Natural killer cell (primary cell): ENCODE measurements at regions not wholly inside any gene's neighbourhood (a gene's known extent, or its start where the extent isn't known, plus 50 kb on each side); places are given as distances from the start of the nearest gene placed in this dataset.
"Not testable (repeated sequence)": the region's sequence is repeated elsewhere in the genome, so short reads cannot be mapped to it uniquely, and the experiment has no call there.

Experiments used
- ATAC-seq, 3 donors: fragments of 150-1000 bp in 2 of 3; fragments of 200-7000 bp in 1 of 3; cut with Tn5 transposase; 1 replicate in 1 of 3; 2 replicates in 2 of 3; pipeline ENCODE4 v1.10.0; 2021; ENCODE audit warnings: mild to moderate bottlenecking in 2 of 3, moderate library complexity in 2 of 3
- DNase-seq, 2 donors: peaks; one replicate each; pipeline versions ENCODE4 v3.0.0 to v3.0.0-alpha.2; 2013 to 2021; ENCODE audit warnings: mixed read lengths in 1 of 2
- H3K27ac ChIP-seq: one replicate; pipeline ENCODE4 v1.5.1; 2013; ENCODE audit warnings: mild to moderate bottlenecking, low read length
- H3K27me3 ChIP-seq: one replicate; pipeline ENCODE4 v1.6.1; 2013; ENCODE audit warnings: low read length; ENCODE audit not compliant: control insufficient read depth, insufficient read depth
- H3K36me3 ChIP-seq: one replicate; pipeline ENCODE4 v1.6.1; 2013; ENCODE audit warnings: low read length; ENCODE audit not compliant: control insufficient read depth, insufficient read depth
- H3K4me1 ChIP-seq: one replicate; pipeline ENCODE4 v1.6.1; 2013; ENCODE audit warnings: low read length; ENCODE audit not compliant: control insufficient read depth, insufficient read depth
- H3K4me3 ChIP-seq: one replicate; pipeline ENCODE4 v1.5.1; 2013; ENCODE audit warnings: low read length
- H3K9me3 ChIP-seq: one replicate; pipeline ENCODE4 v1.6.1; 2013; ENCODE audit warnings: low read length; ENCODE audit not compliant: control insufficient read depth, insufficient read depth
- H3K27ac Mint-ChIP-seq, 2 donors: one replicate each; pipeline ENCODE4 v1.8.0; 2022; ENCODE audit warnings: mild to moderate bottlenecking in 2 of 2, mixed read lengths in 2 of 2, moderate library complexity in 1 of 2
- H3K27me3 Mint-ChIP-seq, 2 donors: one replicate each; pipeline ENCODE4 v1.8.0; 2022; ENCODE audit warnings: low read depth in 2 of 2, mixed read lengths in 2 of 2
- H3K36me3 Mint-ChIP-seq: one replicate; pipeline ENCODE4 v1.8.0; 2022; ENCODE audit warnings: mixed read lengths
- H3K4me1 Mint-ChIP-seq, 2 donors: one replicate each; pipeline ENCODE4 v1.8.0; 2022; ENCODE audit warnings: mixed read lengths in 2 of 2
- H3K4me3 Mint-ChIP-seq: one replicate; pipeline ENCODE4 v1.8.0; 2022; ENCODE audit warnings: mild to moderate bottlenecking, moderate library complexity, mixed read lengths
- H3K9me3 Mint-ChIP-seq, 2 donors: one replicate each; pipeline ENCODE4 v1.8.0; 2022; ENCODE audit warnings: mixed read lengths in 2 of 2
- CTCF ChIP-seq: fragments of 200-600 bp; IDR thresholded peaks from one replicate; pipeline ENCODE4 v1.8.0; 2022; ENCODE audit warnings: antibody characterized with exemption
- WGBS: methylation state at CpG from one replicate; pipeline ENCODE4 v1.1.7; 2013; ENCODE audit warnings: missing lambda C conversion rate; ENCODE audit not compliant: insufficient coverage; 5-methylcytosine and 5-hydroxymethylcytosine counted together
- intact Hi-C: fragments of 100-400 bp; cut with micrococcal nuclease; formaldehyde crosslinking; loops from one replicate; pipeline ENCODE4 v1.14.2; 2022

- DNase-seq (no peak), ATAC-seq (no peak)
- Histone ChIP-seq H3K27ac (no peak overlapping the region), H3K4me3 (no peak overlapping the region), H3K9me3 (no peaks in the 10 kb centered on the region), H3K36me3 (no peaks in the 10 kb centered on the region), H3K27me3 (no peaks in the 10 kb centered on the region), H3K4me1 (no peaks in the 10 kb centered on the region)
- H3K4me1 Mint-ChIP-seq, result no peaks in the 10 kb centered on the region
- H3K9me3 Mint-ChIP-seq, result peaks cover 6 to 9% of the 10 kb centered on the region in 2 donors
- no peak for TF ChIP-seq CTCF
- peaks cover 9% of the 10 kb centered on the region for H3K36me3 Mint-ChIP-seq
- H3K27ac Mint-ChIP-seq, result no peak overlapping the region
- no peaks in the 10 kb centered on the region for H3K27me3 Mint-ChIP-seq
- intact Hi-C loops, result no loop called here
- no peak overlapping the region for H3K4me3 Mint-ChIP-seq
- WGBS, result 94% methylated on average over 3 of the region's 3 CpGs
These were observed 288.2 kb downstream of the CEP170 start for GRCh38 chr1:242966892-242967291.

- intact Hi-C loops, H3K36me3 ChIP-seq, H3K4me3 ChIP-seq, DNase-seq, H3K36me3 Mint-ChIP-seq, H3K4me1 Mint-ChIP-seq, H3K9me3 Mint-ChIP-seq, H3K27ac Mint-ChIP-seq, H3K27me3 Mint-ChIP-seq, ATAC-seq, H3K27ac ChIP-seq, H3K4me1 ChIP-seq, H3K27me3 ChIP-seq, H3K9me3 ChIP-seq, H3K4me3 Mint-ChIP-seq: not testable (repeated sequence)
- WGBS, result no CpG with 5 or more reads among the region's 3 CpGs
These were observed 295.7 kb downstream of the CEP170 start for GRCh38 chr1:242959397-242959796.

- H3K4me1 Mint-ChIP-seq, H3K27me3 ChIP-seq, H3K4me3 ChIP-seq, H3K36me3 Mint-ChIP-seq, H3K9me3 Mint-ChIP-seq, H3K36me3 ChIP-seq, H3K4me1 ChIP-seq, H3K4me3 Mint-ChIP-seq, DNase-seq, H3K9me3 ChIP-seq, intact Hi-C loops, H3K27me3 Mint-ChIP-seq, ATAC-seq, H3K27ac Mint-ChIP-seq, H3K27ac ChIP-seq: not testable (repeated sequence)
- WGBS, result 90% methylated on average over 2 of the region's 3 CpGs
These were observed 300.1 kb downstream of the CEP170 start for GRCh38 chr1:242954945-242955344.

- no peak for ATAC-seq
These were observed 308.9 kb downstream of the CEP170 start for GRCh38 chr1:242946206-242946605.

GRCh38 chr1:242936725-242937124 lies 318.4 kb downstream of the CEP170 start:
- H3K4me3 Mint-ChIP-seq, H3K27ac Mint-ChIP-seq, DNase-seq, H3K36me3 ChIP-seq, H3K27me3 ChIP-seq, H3K27me3 Mint-ChIP-seq, ATAC-seq, H3K36me3 Mint-ChIP-seq, H3K9me3 ChIP-seq, H3K4me3 ChIP-seq, H3K4me1 Mint-ChIP-seq, H3K4me1 ChIP-seq, H3K9me3 Mint-ChIP-seq, H3K27ac ChIP-seq, intact Hi-C loops: not testable (repeated sequence)
- WGBS, result 25% methylated on average over 8 of the region's 11 CpGs

More at GRCh38 chr1:242946206-242946605, 308.9 kb downstream of the CEP170 start:
- Histone ChIP-seq H3K27ac (no peak overlapping the region), H3K9me3 (no peaks in the 10 kb centered on the region), H3K36me3 (no peaks in the 10 kb centered on the region), H3K27me3 (no peaks in the 10 kb centered on the region), H3K4me1 (no peaks in the 10 kb centered on the region), H3K4me3 (no peak overlapping the region)
- 86% methylated on average over 3 of the region's 3 CpGs for WGBS
- no peak for DNase-seq
- Mint-ChIP-seq H3K27me3 (no peaks in the 10 kb centered on the region), H3K27ac (no peak overlapping the region), H3K4me3 (no peak overlapping the region), H3K9me3 (peaks cover 0 to 6% of the 10 kb centered on the region in 2 donors), H3K36me3 (no peaks in the 10 kb centered on the region), H3K4me1 (no peaks in the 10 kb centered on the region)
- TF ChIP-seq CTCF, result no peak
- intact Hi-C loops, result no loop called here

- H3K36me3 Mint-ChIP-seq, intact Hi-C loops, H3K9me3 ChIP-seq, H3K4me3 ChIP-seq, H3K4me1 ChIP-seq, H3K36me3 ChIP-seq, ATAC-seq, H3K9me3 Mint-ChIP-seq, H3K27me3 Mint-ChIP-seq, H3K27ac ChIP-seq, H3K4me1 Mint-ChIP-seq, H3K4me3 Mint-ChIP-seq, H3K27ac Mint-ChIP-seq, DNase-seq, H3K27me3 ChIP-seq: not testable (repeated sequence)
- 55% methylated on average over 4 of the region's 6 CpGs for WGBS
These were observed 330.4 kb downstream of the CEP170 start for GRCh38 chr1:242924717-242925116.

GRCh38 chr1:242923603-242924002 lies 331.5 kb downstream of the CEP170 start:
- H3K9me3 Mint-ChIP-seq, H3K36me3 Mint-ChIP-seq, ATAC-seq, H3K4me1 ChIP-seq, DNase-seq, H3K27ac ChIP-seq, H3K36me3 ChIP-seq, H3K4me3 ChIP-seq, H3K4me1 Mint-ChIP-seq, intact Hi-C loops, H3K27me3 Mint-ChIP-seq, H3K27ac Mint-ChIP-seq, H3K9me3 ChIP-seq, H3K27me3 ChIP-seq, H3K4me3 Mint-ChIP-seq: not testable (repeated sequence)
- 97% methylated on average over 3 of the region's 3 CpGs for WGBS
